ENCODE measurements at regions not wholly inside any gene's neighbourhood (a gene's known extent, or its start where the extent isn't known, plus 50 kb on each side); places are given as distances from the start of the nearest gene placed in this dataset.

DNA sequence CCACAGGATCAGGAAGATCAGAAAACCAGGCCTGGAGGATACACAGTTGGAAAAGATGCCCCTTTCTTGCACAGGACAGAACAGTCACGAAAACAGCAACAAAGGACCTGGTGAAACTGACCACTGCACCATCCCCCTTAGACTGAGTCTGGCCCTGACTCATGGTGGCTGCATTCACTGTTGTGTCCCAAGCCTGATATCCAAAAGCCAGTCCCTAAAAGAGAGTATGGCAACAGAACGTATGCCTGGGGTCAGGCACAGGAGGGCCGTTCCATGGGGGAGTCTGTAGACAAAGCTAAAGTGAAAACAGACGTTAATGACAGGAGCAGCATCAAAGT lies 301.1 kb upstream of the NBEA start:
- Histone ChIP-seq H3K9ac (ENCODE audit: low read depth in 1 of 2, low read length in 2 of 2) (no peak overlapping the region), H3K27ac (ENCODE audit: low read depth, low read length) (no peak overlapping the region), H3K27me3 (ENCODE audit: control insufficient read depth in 1 of 2, insufficient read depth in 2 of 2, low read length in 2 of 2) (no peaks in the 10 kb centered on the region), H3K4me1 (ENCODE audit: control insufficient read depth in 1 of 2, insufficient read depth in 2 of 2, low read length in 2 of 2) (no peaks in the 10 kb centered on the region), H3K4me3 (ENCODE audit: low read depth in 1 of 2, low read length in 2 of 2) (no peak overlapping the region), H3K9me3 (ENCODE audit: control insufficient read depth in 1 of 2, low read length in 2 of 2) (no peaks in the 10 kb centered on the region), H3K36me3 (ENCODE audit: control insufficient read depth in 1 of 2, insufficient read depth in 2 of 2, low read length in 2 of 2) (no peaks in the 10 kb centered on the region)

DNA sequence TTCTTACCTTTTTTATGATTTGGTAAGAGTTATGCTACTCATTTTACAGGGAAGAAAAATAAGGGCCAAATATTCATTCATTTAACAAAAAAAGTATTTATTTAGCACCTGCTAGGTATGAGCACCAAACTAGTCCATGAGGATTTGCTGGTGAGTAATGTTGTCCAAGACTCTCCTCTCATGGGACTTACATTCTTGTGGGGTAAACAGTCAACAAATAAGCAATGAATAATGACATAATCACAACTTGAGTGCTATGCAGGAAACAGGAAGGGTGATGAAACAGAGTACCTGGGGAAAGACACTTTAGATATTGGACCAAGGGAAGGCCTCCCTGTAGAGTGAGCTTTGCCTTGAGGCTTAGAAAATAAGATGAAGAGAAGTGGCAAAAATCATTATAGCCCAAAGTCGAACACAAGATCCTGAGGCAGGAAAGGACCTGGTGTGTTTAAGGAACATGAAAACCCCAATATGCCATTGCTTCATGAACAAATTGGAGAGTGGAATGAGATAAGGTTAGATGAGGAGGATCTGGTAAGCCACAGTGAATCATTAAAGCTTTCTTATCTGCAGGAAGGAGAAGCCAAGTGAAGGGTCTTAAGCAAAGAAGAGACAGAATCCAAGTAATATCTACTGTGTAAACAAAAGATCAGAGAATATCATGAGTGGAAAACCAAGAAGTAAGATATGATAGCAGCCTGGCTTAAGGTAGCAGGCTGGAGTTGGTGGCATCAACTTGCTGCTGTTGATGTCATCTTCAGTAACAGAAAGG lies 294.5 kb upstream of the NBEA start:
- no peak overlapping the region for H3K4me3 ChIP-seq (ENCODE audit: low read depth in 1 of 2, low read length in 2 of 2)
- H3K9ac ChIP-seq (ENCODE audit: low read depth in 1 of 2, low read length in 2 of 2): no peak overlapping the region
- no peaks in the 10 kb centered on the region for H3K4me1 ChIP-seq (ENCODE audit: control insufficient read depth in 1 of 2, insufficient read depth in 2 of 2, low read length in 2 of 2)
- no peaks in the 10 kb centered on the region for H3K27me3 ChIP-seq (ENCODE audit: control insufficient read depth in 1 of 2, insufficient read depth in 2 of 2, low read length in 2 of 2)
- H3K9me3 ChIP-seq (ENCODE audit: control insufficient read depth in 1 of 2, low read length in 2 of 2): peaks cover 0 to 4% of the 10 kb centered on the region in 2 donors
- no peaks in the 10 kb centered on the region for H3K36me3 ChIP-seq (ENCODE audit: control insufficient read depth in 1 of 2, insufficient read depth in 2 of 2, low read length in 2 of 2)
- no peak overlapping the region for H3K27ac ChIP-seq (ENCODE audit: low read depth, low read length)

DNA sequence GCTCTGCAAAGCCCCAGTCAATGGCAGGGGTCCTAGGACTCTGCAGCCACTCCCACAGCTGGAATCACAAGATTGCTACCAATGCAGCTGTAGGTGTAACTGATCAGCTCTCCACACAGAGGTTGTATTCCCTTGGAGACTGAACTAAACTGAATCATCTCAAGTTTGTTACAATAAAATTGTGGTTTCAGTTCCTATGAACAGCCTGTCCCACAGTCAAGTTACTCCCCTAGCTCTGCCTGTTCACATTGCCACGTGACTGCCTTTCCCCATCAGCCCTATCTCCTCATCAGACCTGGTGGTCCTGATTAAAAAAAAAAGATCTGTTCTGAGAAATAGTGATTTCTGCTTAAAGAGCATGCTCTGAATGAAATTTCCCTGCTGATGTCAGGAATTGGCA lies 287.9 kb upstream of the NBEA start:
- Histone ChIP-seq H3K9ac (ENCODE audit: low read depth in 1 of 2, low read length in 2 of 2) (no peak overlapping the region), H3K27ac (ENCODE audit: low read depth, low read length) (no peak overlapping the region), H3K4me1 (ENCODE audit: control insufficient read depth in 1 of 2, insufficient read depth in 2 of 2, low read length in 2 of 2) (no peaks in the 10 kb centered on the region), H3K9me3 (ENCODE audit: control insufficient read depth in 1 of 2, low read length in 2 of 2) (no peaks in the 10 kb centered on the region), H3K36me3 (ENCODE audit: control insufficient read depth in 1 of 2, insufficient read depth in 2 of 2, low read length in 2 of 2) (no peaks in the 10 kb centered on the region), H3K4me3 (ENCODE audit: low read depth in 1 of 2, low read length in 2 of 2) (no peak overlapping the region), H3K27me3 (ENCODE audit: control insufficient read depth in 1 of 2, insufficient read depth in 2 of 2, low read length in 2 of 2) (no peaks in the 10 kb centered on the region)

DNA sequence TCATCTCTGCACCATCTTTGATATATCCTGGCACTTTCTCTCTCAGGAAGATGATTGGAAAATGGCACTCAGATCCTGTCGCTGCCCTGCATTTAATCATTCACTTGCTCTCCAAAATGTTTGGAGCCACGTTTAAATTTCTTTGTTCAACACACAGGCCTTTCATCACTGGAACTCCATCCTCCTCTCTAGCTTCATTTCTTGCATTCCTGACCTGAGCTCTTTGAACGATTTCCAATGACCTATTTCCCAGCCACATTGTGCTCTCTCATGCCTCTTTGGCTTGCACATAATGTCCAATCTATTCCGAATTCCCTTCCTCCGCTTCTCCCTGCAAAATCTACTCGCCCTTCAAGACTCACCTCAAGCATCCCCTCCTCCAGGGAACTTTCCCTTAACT lies 287.4 kb upstream of the NBEA start:
- Histone ChIP-seq H3K4me3 (ENCODE audit: low read depth in 1 of 2, low read length in 2 of 2) (no peak overlapping the region), H3K36me3 (ENCODE audit: control insufficient read depth in 1 of 2, insufficient read depth in 2 of 2, low read length in 2 of 2) (no peaks in the 10 kb centered on the region), H3K9me3 (ENCODE audit: control insufficient read depth in 1 of 2, low read length in 2 of 2) (no peaks in the 10 kb centered on the region), H3K27ac (ENCODE audit: low read depth, low read length) (no peak overlapping the region), H3K4me1 (ENCODE audit: control insufficient read depth in 1 of 2, insufficient read depth in 2 of 2, low read length in 2 of 2) (no peaks in the 10 kb centered on the region), H3K9ac (ENCODE audit: low read depth in 1 of 2, low read length in 2 of 2) (no peak overlapping the region), H3K27me3 (ENCODE audit: control insufficient read depth in 1 of 2, insufficient read depth in 2 of 2, low read length in 2 of 2) (no peaks in the 10 kb centered on the region)

DNA sequence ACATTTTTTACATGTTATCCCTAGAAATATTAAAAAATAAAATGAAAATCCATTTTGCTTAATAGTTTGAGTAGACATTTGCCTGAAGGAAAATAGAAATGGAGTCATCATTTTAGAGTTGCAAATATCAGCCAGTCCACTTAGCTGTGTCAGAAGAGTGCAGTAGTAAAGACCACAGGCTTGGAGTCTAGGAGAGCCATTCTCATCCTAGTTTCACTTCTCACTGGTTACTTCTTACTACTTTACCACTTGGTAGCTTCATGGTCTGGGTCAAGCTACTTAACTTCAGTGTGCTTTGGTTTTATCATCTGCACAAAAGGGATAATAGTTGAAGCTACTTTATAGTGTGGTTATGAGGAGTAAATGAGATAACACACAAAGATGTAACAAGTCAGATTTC lies 286.5 kb upstream of the NBEA start:
- H3K9ac ChIP-seq (ENCODE audit: low read depth in 1 of 2, low read length in 2 of 2): no peak overlapping the region
- no peak overlapping the region for H3K4me3 ChIP-seq (ENCODE audit: low read depth in 1 of 2, low read length in 2 of 2)
- H3K4me1 ChIP-seq (ENCODE audit: control insufficient read depth in 1 of 2, insufficient read depth in 2 of 2, low read length in 2 of 2): no peaks in the 10 kb centered on the region

DNA sequence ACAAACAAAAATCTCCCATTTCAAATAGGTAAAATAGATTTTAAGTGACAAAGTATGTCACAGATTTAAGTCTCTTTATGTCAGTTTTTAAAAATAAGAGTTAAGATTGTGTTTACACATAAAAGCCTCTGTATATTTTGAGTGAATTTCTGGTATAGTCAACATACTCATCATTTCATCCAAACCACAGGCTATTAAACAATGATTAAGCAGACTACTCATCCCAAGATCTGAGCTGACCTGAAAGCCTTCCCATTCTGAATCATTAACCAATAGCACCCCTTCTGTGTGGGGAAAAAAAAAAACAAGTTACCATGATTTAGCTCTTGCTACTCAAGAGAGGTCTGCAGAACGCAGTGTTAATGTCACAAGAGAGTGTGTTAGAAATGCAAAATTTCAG lies 284.4 kb upstream of the NBEA start:
- H3K27me3 ChIP-seq (ENCODE audit: control insufficient read depth in 1 of 2, insufficient read depth in 2 of 2, low read length in 2 of 2): no peaks in the 10 kb centered on the region
- no peak overlapping the region for H3K9ac ChIP-seq (ENCODE audit: low read depth in 1 of 2, low read length in 2 of 2)
- no peak overlapping the region for H3K27ac ChIP-seq (ENCODE audit: low read depth, low read length)
- H3K9me3 ChIP-seq (ENCODE audit: control insufficient read depth in 1 of 2, low read length in 2 of 2): no peaks in the 10 kb centered on the region
- no peak overlapping the region for H3K4me3 ChIP-seq (ENCODE audit: low read depth in 1 of 2, low read length in 2 of 2)
- H3K4me1 ChIP-seq (ENCODE audit: control insufficient read depth in 1 of 2, insufficient read depth in 2 of 2, low read length in 2 of 2): no peaks in the 10 kb centered on the region
- H3K36me3 ChIP-seq (ENCODE audit: control insufficient read depth in 1 of 2, insufficient read depth in 2 of 2, low read length in 2 of 2): no peaks in the 10 kb centered on the region

More for the DNA sequence above, 286.5 kb upstream of the NBEA start:
- no peaks in the 10 kb centered on the region for H3K27me3 ChIP-seq (ENCODE audit: control insufficient read depth in 1 of 2, insufficient read depth in 2 of 2, low read length in 2 of 2)
- H3K27ac ChIP-seq (ENCODE audit: low read depth, low read length): no peak overlapping the region
- no peaks in the 10 kb centered on the region for H3K9me3 ChIP-seq (ENCODE audit: control insufficient read depth in 1 of 2, low read length in 2 of 2)
- no peaks in the 10 kb centered on the region for H3K36me3 ChIP-seq (ENCODE audit: control insufficient read depth in 1 of 2, insufficient read depth in 2 of 2, low read length in 2 of 2)

DNA sequence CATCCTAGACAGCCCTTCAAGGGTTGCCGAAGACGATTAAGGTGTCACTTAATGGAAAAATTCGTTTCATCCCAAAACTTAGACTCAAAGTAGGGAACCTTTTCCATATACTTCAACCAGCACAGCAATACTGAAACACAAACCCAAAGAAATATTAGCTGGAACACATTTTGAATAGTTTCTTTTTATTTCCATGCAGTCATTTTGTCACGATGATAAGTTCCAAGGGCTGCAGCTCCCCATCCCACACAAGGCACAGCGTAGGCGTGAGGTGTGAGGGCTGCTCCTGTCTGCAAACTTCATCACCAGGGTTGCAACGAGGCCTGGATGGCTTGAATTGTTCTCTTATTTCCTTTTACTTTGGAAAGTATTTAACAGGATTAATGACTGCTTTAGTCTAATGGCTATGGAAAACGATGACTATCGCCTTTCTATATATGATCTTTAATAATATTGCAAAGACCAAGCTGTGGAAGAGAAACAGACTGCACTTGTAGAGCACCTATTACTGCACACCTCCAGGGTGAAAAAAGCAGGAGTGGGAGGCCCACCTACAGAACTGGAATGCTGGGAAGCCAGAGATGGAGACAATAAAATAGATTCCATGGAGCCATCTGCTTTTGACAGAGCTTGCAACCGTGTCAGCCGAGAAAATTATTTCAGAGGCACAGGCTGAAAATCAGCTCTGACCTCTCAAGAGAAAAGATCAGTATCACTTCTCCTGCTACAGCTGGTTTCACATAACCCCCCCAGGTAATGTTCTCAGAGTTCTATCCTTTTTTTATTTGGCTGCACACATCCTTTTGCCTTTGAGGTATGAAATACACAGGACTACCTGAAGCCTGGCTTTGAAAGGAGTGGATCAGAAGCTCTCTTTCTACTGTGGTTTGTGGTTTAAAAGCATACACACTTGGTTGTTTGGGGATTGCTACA lies 274.5 kb upstream of the NBEA start:
- no peaks in the 10 kb centered on the region for H3K9me3 ChIP-seq (ENCODE audit: control insufficient read depth in 1 of 2, low read length in 2 of 2)
- H3K9ac ChIP-seq (ENCODE audit: low read depth in 1 of 2, low read length in 2 of 2): no peak overlapping the region
- no peaks in the 10 kb centered on the region for H3K4me1 ChIP-seq (ENCODE audit: control insufficient read depth in 1 of 2, insufficient read depth in 2 of 2, low read length in 2 of 2)
- no peaks in the 10 kb centered on the region for H3K27me3 ChIP-seq (ENCODE audit: control insufficient read depth in 1 of 2, insufficient read depth in 2 of 2, low read length in 2 of 2)
- no peak overlapping the region for H3K4me3 ChIP-seq (ENCODE audit: low read depth in 1 of 2, low read length in 2 of 2)
- no peak overlapping the region for H3K27ac ChIP-seq (ENCODE audit: low read depth, low read length)
- no peaks in the 10 kb centered on the region for H3K36me3 ChIP-seq (ENCODE audit: control insufficient read depth in 1 of 2, insufficient read depth in 2 of 2, low read length in 2 of 2)

DNA sequence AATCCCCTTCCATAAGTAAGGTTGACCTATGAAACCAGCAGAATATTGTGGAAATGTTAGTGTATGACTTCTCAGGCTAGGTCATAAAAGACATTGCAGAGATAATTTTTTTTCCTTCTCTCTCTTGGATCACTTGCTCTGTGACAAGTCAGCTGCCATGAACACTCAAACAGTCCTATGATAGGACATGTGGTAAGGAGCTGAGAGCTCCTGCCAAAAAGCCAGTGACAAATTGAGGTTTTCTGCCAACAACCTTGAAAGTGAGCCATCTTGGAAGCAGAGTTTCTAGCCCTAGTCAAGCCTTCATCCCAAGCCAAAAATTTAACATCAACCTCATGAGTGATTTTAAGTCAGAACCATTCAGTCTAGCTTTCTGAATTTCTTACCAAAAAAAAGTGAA lies 270.9 kb upstream of the NBEA start:
- H3K27ac ChIP-seq (ENCODE audit: low read depth, low read length): no peak overlapping the region

DNA sequence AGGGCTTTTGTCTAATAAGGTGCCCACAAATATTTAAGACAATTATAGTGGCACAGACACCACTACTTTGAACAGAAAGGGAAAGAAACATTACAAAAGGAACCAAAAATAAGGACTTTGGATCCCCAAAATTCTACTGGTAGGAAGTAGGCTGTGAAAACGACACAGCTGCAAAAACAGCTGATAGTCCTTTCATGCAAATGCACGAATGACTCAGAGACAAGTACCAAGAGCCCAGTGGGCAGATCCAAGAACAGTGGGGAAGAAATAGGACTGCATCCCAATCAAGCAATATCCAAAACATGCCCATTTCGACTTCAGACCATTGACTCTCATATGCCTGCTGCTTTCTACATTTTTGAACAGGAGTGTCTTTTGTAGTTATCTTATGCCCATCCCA lies 269.4 kb upstream of the NBEA start:
- Histone ChIP-seq H3K4me3 (ENCODE audit: low read depth in 1 of 2, low read length in 2 of 2) (no peak overlapping the region), H3K27me3 (ENCODE audit: control insufficient read depth in 1 of 2, insufficient read depth in 2 of 2, low read length in 2 of 2) (no peaks in the 10 kb centered on the region), H3K4me1 (ENCODE audit: control insufficient read depth in 1 of 2, insufficient read depth in 2 of 2, low read length in 2 of 2) (no peaks in the 10 kb centered on the region), H3K9me3 (ENCODE audit: control insufficient read depth in 1 of 2, low read length in 2 of 2) (no peaks in the 10 kb centered on the region), H3K36me3 (ENCODE audit: control insufficient read depth in 1 of 2, insufficient read depth in 2 of 2, low read length in 2 of 2) (no peaks in the 10 kb centered on the region), H3K27ac (ENCODE audit: low read depth, low read length) (no peak overlapping the region), H3K9ac (ENCODE audit: low read depth in 1 of 2, low read length in 2 of 2) (no peak overlapping the region)

More for the DNA sequence above, 270.9 kb upstream of the NBEA start:
- Histone ChIP-seq H3K4me1 (ENCODE audit: control insufficient read depth in 1 of 2, insufficient read depth in 2 of 2, low read length in 2 of 2) (no peaks in the 10 kb centered on the region), H3K36me3 (ENCODE audit: control insufficient read depth in 1 of 2, insufficient read depth in 2 of 2, low read length in 2 of 2) (no peaks in the 10 kb centered on the region), H3K9me3 (ENCODE audit: control insufficient read depth in 1 of 2, low read length in 2 of 2) (no peaks in the 10 kb centered on the region), H3K9ac (ENCODE audit: low read depth in 1 of 2, low read length in 2 of 2) (no peak overlapping the region), H3K4me3 (ENCODE audit: low read depth in 1 of 2, low read length in 2 of 2) (no peak overlapping the region), H3K27me3 (ENCODE audit: control insufficient read depth in 1 of 2, insufficient read depth in 2 of 2, low read length in 2 of 2) (no peaks in the 10 kb centered on the region)

DNA sequence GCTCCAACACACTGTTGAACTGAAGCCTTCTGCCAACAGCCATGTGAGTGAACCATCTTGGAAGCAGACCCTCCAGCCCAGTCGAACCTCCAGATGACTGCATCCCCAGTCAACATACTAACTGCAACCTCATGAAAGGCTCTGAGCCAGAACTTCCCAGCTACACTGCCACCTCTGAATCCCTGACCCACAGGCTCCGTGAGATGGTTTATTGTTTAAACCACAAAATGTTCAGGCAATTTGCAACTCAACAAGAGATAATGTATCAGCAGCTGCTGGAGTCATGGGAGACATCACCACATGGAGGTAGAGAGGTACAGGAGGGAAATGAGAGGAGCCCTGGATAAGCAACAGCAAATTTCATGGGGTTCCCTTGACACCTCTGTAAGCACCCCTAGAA lies 266.4 kb upstream of the NBEA start:
- H3K9me3 ChIP-seq (ENCODE audit: control insufficient read depth in 1 of 2, low read length in 2 of 2): no peaks in the 10 kb centered on the region
- no peaks in the 10 kb centered on the region for H3K4me1 ChIP-seq (ENCODE audit: control insufficient read depth in 1 of 2, insufficient read depth in 2 of 2, low read length in 2 of 2)
- H3K27ac ChIP-seq (ENCODE audit: low read depth, low read length): no peak overlapping the region
- no peak overlapping the region for H3K9ac ChIP-seq (ENCODE audit: low read depth in 1 of 2, low read length in 2 of 2)
- H3K27me3 ChIP-seq (ENCODE audit: control insufficient read depth in 1 of 2, insufficient read depth in 2 of 2, low read length in 2 of 2): no peaks in the 10 kb centered on the region
- no peaks in the 10 kb centered on the region for H3K36me3 ChIP-seq (ENCODE audit: control insufficient read depth in 1 of 2, insufficient read depth in 2 of 2, low read length in 2 of 2)
- H3K4me3 ChIP-seq (ENCODE audit: low read depth in 1 of 2, low read length in 2 of 2): no peak overlapping the region

Measured in duodenal mucosa (tissue), 2 donors.